GM19328 (cell line): ENCODE measurements at regions not wholly inside any gene's neighbourhood (a gene's known extent, or its start where the extent isn't known, plus 50 kb on each side); places are given as distances from the start of the nearest gene placed in this dataset.
"Not testable (repeated sequence)": the region's sequence is repeated elsewhere in the genome, so short reads cannot be mapped to it uniquely, and the experiment has no call there.

Source experiments
- ATAC-seq: cut with Tn5 transposase; IDR thresholded peaks from one replicate; pipeline ENCODE4 v1.9.1; 2021; ENCODE audit warnings: mild to moderate bottlenecking, moderate library complexity; ENCODE audit not compliant: unreplicated experiment

- no peak for ATAC-seq
These were observed 257.4 kb downstream of the MATN1 start for GRCh38 chr1:30466026-30466425.

DNA sequence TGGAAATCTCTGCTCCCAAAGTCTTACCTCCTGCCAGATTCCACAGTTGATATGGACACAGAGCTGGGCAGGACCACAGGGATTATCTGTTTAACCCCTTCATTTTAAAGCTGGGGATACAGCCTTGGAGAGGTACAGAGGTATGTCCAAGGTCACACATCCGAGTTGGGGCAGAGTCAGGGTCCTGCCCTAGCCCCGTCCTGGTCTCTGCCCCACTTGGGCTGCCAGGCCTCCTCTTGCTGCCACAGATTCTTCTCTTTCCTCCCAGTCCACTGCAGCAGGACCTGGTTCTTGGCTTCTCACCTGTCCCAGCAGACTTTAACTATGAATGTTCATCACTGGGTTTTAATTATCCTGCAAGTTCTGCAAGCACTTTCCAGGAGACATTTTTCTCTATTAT, 258.3 kb downstream of the MATN1 start:
- no peak for ATAC-seq

DNA sequence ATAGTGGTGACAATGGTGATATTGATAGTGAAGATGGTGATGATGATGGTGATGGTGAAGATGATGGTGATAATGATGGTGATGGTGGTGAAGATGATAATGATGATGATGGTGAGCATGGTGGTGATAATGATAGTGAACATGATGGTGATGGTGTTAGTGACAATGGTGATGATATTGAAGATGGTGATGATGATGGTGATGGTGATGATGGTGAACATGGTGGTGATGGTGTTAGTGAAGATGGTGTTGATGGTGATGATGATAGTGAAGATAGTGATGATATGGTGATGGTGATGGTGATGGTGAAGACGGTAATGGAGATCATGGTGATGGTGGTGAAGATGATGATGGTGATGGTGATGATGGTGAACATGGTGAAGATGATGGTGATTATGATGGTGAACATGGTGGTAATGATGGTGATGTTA, 259.2 kb downstream of the MATN1 start:
- ATAC-seq: no peak

GRCh38 chr1:30462826-30463425, 260.5 kb downstream of the MATN1 start:
- ATAC-seq: no peak

DNA sequence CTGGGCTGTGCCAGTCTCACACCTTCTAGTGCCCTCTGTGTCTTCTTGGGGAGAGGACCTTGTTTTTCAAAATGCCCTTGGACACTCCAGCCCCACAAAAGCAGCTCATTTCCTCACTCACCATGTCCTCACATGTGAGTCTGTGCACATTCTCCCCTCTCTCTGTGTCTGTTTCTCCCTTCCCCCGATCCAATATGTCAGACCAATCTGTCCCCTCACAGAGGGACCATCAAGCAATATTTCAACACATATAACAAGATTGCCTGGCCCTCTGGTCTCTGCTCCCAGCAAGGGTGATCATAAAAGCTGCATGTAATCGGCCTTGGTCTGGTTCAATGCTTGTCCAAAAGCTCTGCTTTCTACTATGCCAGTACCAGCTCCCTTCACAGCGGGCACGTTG, 261.2 kb downstream of the MATN1 start:
- ATAC-seq: no peak

DNA sequence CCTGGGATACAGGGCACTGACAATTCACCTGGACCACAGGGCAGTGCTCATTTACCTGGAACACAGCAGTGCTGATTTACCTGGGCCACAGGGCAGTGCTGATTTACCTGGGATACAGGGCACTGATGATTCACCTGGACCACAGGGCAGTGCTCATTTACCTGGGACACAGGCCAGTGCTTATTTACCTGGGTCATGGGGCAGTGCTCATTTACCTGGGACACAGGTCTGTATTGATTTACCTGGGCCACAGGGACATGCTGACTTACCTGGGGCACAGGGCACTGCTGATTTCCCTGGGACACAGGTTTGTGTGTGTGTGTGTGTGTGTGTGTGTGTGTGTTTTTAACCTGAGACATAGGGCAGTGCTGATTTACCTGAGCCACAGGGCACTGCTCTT, 261.7 kb downstream of the MATN1 start:
- ATAC-seq: no peak

- ATAC-seq: no peak
These were observed 262.7 kb downstream of the MATN1 start for GRCh38 chr1:30460661-30461060.

DNA sequence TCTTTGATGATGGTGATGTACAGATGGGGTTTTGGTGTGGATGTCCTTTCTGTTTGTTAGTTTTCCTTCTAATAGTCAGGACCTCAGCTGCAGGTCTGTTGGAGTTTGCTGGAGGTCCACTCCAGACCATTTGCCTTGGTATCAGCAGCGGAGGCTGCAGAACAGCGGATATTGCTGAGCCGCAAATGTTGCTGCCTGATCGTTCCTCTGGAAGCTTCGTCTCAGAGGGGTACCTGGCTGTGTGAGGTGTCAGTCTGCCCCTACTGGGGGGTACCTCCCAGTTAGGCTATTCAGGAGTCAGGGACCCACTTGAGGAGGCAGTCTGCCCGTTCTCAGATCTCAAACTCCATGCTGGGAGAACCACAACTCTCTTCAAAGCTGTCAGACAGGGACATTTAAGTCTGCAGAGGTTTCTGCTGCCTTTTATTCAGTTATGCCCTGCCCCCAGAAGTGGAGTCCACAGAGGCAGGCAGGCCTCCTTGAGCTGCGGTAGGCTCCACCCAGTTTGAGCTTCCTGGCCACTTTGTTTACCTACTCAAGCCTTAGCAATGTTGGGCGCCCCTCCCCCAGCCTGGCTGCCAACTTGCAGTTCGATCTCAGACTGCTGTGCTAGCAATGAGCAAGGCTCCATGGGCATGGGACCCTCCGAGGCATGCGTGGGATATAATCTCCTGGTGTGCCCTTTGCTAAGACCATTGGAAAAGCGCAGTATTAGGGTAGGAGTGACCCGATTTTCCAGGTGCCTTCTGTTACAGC, 264.5 kb downstream of the MATN1 start:
- ATAC-seq: not testable (repeated sequence)

DNA sequence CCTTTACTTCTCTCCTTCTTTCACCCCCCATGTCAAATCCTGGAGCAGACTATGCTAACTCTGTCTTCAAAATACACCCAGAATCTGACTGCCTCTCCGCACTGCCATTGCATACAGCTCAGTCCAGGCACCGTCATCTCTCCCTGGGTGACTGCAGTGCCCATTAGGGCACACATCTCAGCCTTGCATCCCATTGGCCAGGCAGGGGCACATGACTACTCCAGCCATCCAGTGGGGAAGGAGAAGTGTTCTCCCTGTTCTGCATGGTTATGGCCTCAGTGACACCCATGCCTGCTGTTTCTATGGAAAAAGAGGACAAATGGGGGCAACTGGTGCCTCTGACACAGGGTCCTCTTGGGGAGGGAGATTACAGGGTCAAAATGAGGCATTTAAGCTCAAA, 270.5 kb downstream of the MATN1 start:
- ATAC-seq: no peak

GRCh38 chr1:30452170-30452569, 271.2 kb downstream of the MATN1 start:
- ATAC-seq: no peak

DNA sequence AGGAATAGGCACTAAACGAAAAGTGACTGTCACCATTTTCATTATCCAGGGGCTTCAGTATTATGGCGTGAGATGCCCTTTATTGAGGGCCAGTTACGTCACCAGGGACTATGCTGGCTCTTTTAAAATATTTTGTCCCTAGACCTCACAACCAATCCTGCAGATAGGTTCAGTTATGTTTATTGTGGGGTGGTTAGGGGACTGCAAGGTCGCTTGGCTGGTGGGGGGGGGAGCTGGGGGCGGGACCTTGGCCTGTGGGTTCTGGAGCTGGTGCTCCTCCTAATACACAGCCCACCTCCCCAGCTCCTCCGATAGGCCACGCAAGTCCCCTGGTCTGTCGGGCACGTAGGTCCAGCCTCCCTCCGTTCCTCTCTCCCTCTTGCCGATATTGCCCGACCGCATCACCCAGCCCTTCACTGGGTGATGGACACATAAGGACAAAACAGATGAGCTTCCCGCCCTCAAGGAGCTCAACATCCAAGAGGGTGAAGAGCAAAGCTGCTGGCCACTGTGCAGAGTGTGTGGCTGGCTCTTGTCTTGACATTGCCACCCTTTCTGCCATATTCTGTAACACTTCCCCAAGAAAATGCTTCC, 271.8 kb downstream of the MATN1 start:
- no peak for ATAC-seq

GRCh38 chr1:30450818-30451233, 272.6 kb downstream of the MATN1 start:
- no peak for ATAC-seq

DNA sequence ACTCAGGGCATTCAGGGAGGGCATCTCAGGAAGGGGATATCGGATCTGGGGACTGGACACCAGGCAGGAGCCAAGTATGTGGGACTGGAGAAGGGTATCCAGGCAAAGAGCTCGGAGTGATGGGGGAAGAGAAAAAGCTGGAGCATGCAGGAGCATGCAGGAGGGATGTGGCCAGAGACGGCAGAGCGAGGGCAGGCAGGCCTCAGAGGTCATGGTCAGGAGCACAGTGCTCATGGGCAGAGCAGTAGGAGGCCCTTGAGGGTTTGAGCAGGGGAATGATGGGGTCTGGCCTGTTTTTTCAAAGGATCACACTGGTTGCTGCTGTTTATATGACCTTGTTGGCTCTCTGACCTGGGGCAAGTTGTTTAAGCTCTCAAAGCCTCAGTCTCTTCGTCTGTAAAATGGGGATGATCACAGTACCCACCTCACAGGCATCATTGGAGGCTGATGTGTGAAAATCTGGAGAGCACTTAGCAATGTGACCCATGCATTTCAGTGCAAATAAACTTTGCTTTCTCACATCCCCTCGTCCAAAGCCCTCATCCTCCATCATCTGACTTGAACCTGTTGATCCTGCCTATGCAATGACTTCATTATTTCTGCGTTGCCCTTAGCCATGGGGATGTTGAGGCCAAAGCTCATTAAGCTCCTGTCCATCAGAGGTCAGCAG, 273.1 kb downstream of the MATN1 start:
- no peak for ATAC-seq

DNA sequence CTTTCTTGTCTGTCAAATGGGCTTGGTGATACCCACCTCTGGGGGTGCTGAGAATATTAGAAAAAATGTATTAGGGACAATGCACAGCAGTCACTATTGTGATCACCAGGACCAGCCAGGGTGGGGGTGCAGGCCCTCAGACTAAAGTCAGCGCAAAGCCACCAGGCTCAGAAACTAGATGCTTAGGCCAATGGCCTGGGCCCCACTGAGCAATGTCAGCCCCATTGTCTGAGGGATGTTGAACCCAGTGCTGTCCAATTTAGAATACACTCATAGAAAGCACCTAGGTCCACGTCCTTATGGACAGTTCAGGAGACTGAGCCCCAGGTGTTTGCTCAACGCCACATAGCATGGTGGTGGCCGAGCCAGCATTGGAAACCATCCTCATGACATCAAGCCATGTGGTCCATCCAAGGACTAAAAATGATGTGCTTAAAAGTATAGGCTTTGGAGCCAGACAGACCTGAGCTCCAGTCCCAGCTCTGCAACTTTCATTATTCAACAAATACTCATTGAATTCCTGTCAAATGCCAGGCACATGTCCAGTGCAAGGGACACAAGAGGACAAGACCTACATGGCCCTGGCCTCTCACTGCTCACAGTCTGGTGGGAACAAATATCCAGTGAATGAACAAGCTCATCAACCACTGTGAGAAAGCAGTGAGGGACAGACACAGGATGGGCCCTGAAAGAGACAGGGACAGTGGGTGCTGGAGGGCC, 273.8 kb downstream of the MATN1 start:
- no peak for ATAC-seq

DNA sequence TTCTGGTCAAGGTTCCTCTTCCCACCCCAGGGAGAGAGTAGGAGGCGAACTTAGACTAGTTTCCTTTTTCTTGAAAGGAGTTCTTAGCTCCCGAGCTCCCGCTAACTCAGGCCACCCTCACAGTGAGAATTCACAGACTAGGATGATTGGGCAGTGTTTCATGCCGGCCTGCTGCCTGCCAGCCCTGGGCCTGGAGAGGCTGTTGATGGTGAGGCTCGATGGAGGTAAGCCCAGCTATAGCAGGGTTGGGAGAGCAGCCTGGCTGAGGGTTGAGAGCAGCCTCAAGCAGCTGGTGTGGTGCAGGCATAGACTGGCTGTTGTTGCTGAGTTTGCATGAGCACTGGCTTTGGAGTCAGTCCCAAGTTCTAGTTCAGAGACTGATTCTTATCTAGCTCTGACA, 274.4 kb downstream of the MATN1 start:
- ATAC-seq: no peak

- ATAC-seq: no peak
These were observed 275.7 kb downstream of the MATN1 start for GRCh38 chr1:30447701-30448100.

GRCh38 chr1:30447080-30447479, 276.3 kb downstream of the MATN1 start:
- no peak for ATAC-seq

DNA sequence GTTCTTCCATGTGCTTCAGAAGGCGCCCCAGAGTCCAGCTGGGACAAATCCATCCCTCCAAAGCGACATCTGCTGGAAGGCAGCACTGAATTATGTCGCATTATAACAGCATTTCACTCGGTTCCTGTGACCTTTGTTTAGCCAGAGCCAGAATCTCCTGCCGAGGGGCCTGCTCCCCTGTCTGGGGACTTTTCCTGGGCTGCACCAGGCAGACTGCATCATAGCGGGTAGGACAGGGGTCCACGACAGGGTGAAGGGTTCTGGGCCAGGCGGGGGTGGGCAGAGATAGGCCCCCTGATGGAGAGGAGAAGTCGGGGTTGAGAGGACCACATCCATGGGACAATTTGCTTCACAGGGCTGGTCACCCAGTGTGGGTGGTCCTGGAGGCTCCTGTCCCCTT, 276.9 kb downstream of the MATN1 start:
- ATAC-seq: no peak

GRCh38 chr1:30446095-30446494, 277.3 kb downstream of the MATN1 start:
- no peak for ATAC-seq

GRCh38 chr1:30445449-30445848, 277.9 kb downstream of the MATN1 start:
- ATAC-seq: no peak

GRCh38 chr1:30444850-30445249, 278.5 kb downstream of the MATN1 start:
- ATAC-seq: no peak
